H1 (cell line): ENCODE measurements at regions not wholly inside any gene's neighbourhood (a gene's known extent, or its start where the extent isn't known, plus 50 kb on each side); places are given as distances from the start of the nearest gene placed in this dataset.

ENCODE experiments used
- CTCF ChIA-PET: fragments of 300-600 bp; sonication (Branson Sonifier 250); formaldehyde crosslinking; loops from one replicate; lab custom pipeline; 2021; ENCODE audit not compliant: partially characterized antibody; lab: Charles Lee
- POLR2A ChIA-PET: fragments of 300-600 bp; sonication (Branson Sonifier 250); formaldehyde crosslinking; loops from one replicate; lab custom pipeline; 2021; ENCODE audit warnings: inconsistent platforms; ENCODE audit not compliant: partially characterized antibody; lab: Charles Lee
- DNase-seq, 2 experiments: peaks; one replicate each; pipeline versions ENCODE4 v3.0.0 to v3.0.0-alpha.2; 2010 to 2022; ENCODE audit warnings: low spot score in 2 of 2, low read depth in 1 of 2, mixed read lengths in 1 of 2
- FAIRE-seq: peaks from 2 replicates; lab custom pipeline; 2011; peaks lifted over from hg19 to GRCh38; lab: Jason Lieb, UNC
- H2AFZ ChIP-seq: 2 replicates; pipeline ENCODE4 v1.8.1; 2012; ENCODE audit warnings: low read length, inconsistent platforms
- H2AK5ac ChIP-seq: 2 replicates; pipeline ENCODE4 v1.6.1; 2013; ENCODE audit warnings: low read depth, low read length
- H2BK120ac ChIP-seq: replicated peaks from 2 replicates; pipeline ENCODE3; 2013; ENCODE audit warnings: low read depth, low read length, inconsistent platforms
- H2BK12ac ChIP-seq: 2 replicates; pipeline ENCODE4 v1.6.1; 2013; ENCODE audit warnings: low read depth, low read length
- H2BK15ac ChIP-seq: 2 replicates; pipeline ENCODE4 v1.6.1; 2013; ENCODE audit warnings: low read length
- H2BK20ac ChIP-seq: 2 replicates; pipeline ENCODE4 v1.6.1; 2013; ENCODE audit warnings: low read length
- H2BK5ac ChIP-seq: 2 replicates; pipeline ENCODE4 v1.6.1; 2013; ENCODE audit warnings: low read depth, low read length
- H3K14ac ChIP-seq: 2 replicates; pipeline ENCODE4 v1.6.1; 2013; ENCODE audit warnings: inconsistent platforms; ENCODE audit not compliant: insufficient read length
- H3K18ac ChIP-seq: 2 replicates; pipeline ENCODE4 v1.6.1; 2013; ENCODE audit warnings: low read length; ENCODE audit errors: extremely low read depth
- H3K23ac ChIP-seq: 2 replicates; pipeline ENCODE4 v1.6.1; 2013; ENCODE audit warnings: inconsistent platforms; ENCODE audit not compliant: insufficient read length
- H3K23me2 ChIP-seq: 2 replicates; pipeline ENCODE4 v1.6.1; 2013; ENCODE audit warnings: low read depth, low read length
- H3K27ac ChIP-seq: 2 replicates; pipeline ENCODE4 v1.6.1; 2011; ENCODE audit warnings: low read depth, low read length, inconsistent platforms
- H3K27me3 ChIP-seq, 4 experiments: replicated peaks in 1 of 4; 1 replicate in 1 of 4; 2 replicates in 3 of 4; pipeline versions ENCODE4 v1.6.1 to v1.8.1; 2011 to 2013; ENCODE audit warnings: low read length in 3 of 4, mild to moderate bottlenecking in 3 of 4, inconsistent platforms in 2 of 4, mixed read lengths in 2 of 4, moderate library complexity in 1 of 4; ENCODE audit not compliant: control insufficient read depth in 3 of 4, insufficient read depth in 3 of 4; ENCODE audit errors: extremely low read depth in 1 of 4
- H3K36me3 ChIP-seq, 4 experiments: 2 replicates each; pipeline versions ENCODE4 v1.6.1 to v1.8.1; 2011 to 2013; ENCODE audit warnings: mild to moderate bottlenecking in 4 of 4, low read length in 3 of 4, moderate library complexity in 2 of 4, control low read depth in 1 of 4, inconsistent platforms in 1 of 4; ENCODE audit not compliant: insufficient read depth in 4 of 4, control insufficient read depth in 2 of 4
- H3K4ac ChIP-seq: replicated peaks from 2 replicates; pipeline ENCODE3; 2013; ENCODE audit warnings: low read length, low read depth, mixed read lengths, inconsistent platforms; ENCODE audit not compliant: insufficient read length
- H3K4me1 ChIP-seq, 4 experiments: replicated peaks in 1 of 4; 1 replicate in 1 of 4; 2 replicates in 3 of 4; pipeline versions ENCODE4 v1.6.1 to v1.8.1; 2011 to 2013; ENCODE audit warnings: low read length in 3 of 4, inconsistent platforms in 2 of 4, mixed read lengths in 1 of 4; ENCODE audit not compliant: insufficient read depth in 4 of 4, control insufficient read depth in 3 of 4
- H3K4me2 ChIP-seq, 2 experiments: 2 replicates each; pipeline versions ENCODE4 v1.6.1 to v1.8.1; 2011 to 2013; ENCODE audit warnings: low read depth in 2 of 2, low read length in 2 of 2, control low read depth in 1 of 2, inconsistent platforms in 1 of 2, mild to moderate bottlenecking in 1 of 2; ENCODE audit not compliant: insufficient read depth in 1 of 2
- H3K4me3 ChIP-seq, 4 experiments: fragments of 200-600, 300-600 bp in 1 of 4; sonication (generic), shearing (Covaris generic), sonication (Bioruptor Twin) in 1 of 4; 2 replicates each; pipeline versions ENCODE4 v1.5.1 to v1.8.1; 2011 to 2016; ENCODE audit warnings: low read length in 4 of 4, low read depth in 3 of 4, control low read depth in 2 of 4, inconsistent platforms in 2 of 4, mild to moderate bottlenecking in 2 of 4, mixed read lengths in 1 of 4, moderate library complexity in 1 of 4; ENCODE audit not compliant: insufficient read depth in 2 of 4; ENCODE audit errors: extremely low read depth in 1 of 4
- H3K56ac ChIP-seq: replicated peaks from 2 replicates; pipeline ENCODE3; 2013; ENCODE audit warnings: low read depth, mild to moderate bottlenecking, mixed read lengths, low read length, inconsistent platforms; ENCODE audit not compliant: insufficient read length
- H3K79me1 ChIP-seq: 2 replicates; pipeline ENCODE4 v1.6.1; 2013; ENCODE audit warnings: low read depth, low read length, control low read depth
- H3K79me2 ChIP-seq, 2 experiments: 2 replicates each; pipeline versions ENCODE4 v1.6.1 to v1.8.1; 2012 to 2013; ENCODE audit warnings: low read length in 2 of 2, mild to moderate bottlenecking in 2 of 2, inconsistent platforms in 1 of 2; ENCODE audit not compliant: insufficient read depth in 2 of 2, control insufficient read depth in 1 of 2
- H3K9ac ChIP-seq, 4 experiments: replicated peaks in 1 of 4; 1 replicate in 1 of 4; 2 replicates in 3 of 4; pipeline versions ENCODE4 v1.6.1 to v1.8.1; 2011 to 2013; ENCODE audit warnings: low read depth in 3 of 4, low read length in 3 of 4, control low read depth in 2 of 4, mild to moderate bottlenecking in 2 of 4, moderate library complexity in 2 of 4, inconsistent platforms in 1 of 4; ENCODE audit errors: extremely low read depth in 1 of 4
- H3K9me3 ChIP-seq, 2 experiments: 2 replicates each; pipeline versions ENCODE4 v1.6.1 to v1.8.1; 2012 to 2013; ENCODE audit warnings: mild to moderate bottlenecking in 2 of 2, moderate library complexity in 2 of 2, control low read depth in 1 of 2, inconsistent platforms in 1 of 2, low read depth in 1 of 2, low read length in 1 of 2, mixed read lengths in 1 of 2; ENCODE audit not compliant: insufficient read depth in 2 of 2
- H4K20me1 ChIP-seq, 2 experiments: replicated peaks in 1 of 2; 2 replicates each; pipeline versions ENCODE3 to v1.8.1; 2011 to 2013; ENCODE audit warnings: inconsistent platforms in 2 of 2, low read length in 2 of 2, mild to moderate bottlenecking in 1 of 2; ENCODE audit not compliant: insufficient read depth in 2 of 2, control insufficient read depth in 1 of 2
- H4K5ac ChIP-seq: 2 replicates; pipeline ENCODE4 v1.6.1; 2013; ENCODE audit warnings: low read length, low read depth, mixed read lengths, inconsistent platforms; ENCODE audit not compliant: insufficient read length
- H4K8ac ChIP-seq: 2 replicates; pipeline ENCODE4 v1.8.0; 2013; ENCODE audit warnings: mild to moderate bottlenecking, moderate library complexity, low read length, inconsistent platforms; ENCODE audit not compliant: insufficient read depth; ENCODE audit errors: extremely low read depth
- H4K91ac ChIP-seq: replicated peaks from 2 replicates; pipeline ENCODE3; 2013; ENCODE audit warnings: low read length, mixed read lengths, inconsistent platforms; ENCODE audit not compliant: insufficient read length
- BCL11A ChIP-seq, 2 experiments: IDR thresholded peaks; one replicate each; pipeline ENCODE4 v1.6.1; 2011; ENCODE audit warnings: low read depth in 2 of 2, low read length in 2 of 2, mild to moderate bottlenecking in 2 of 2
- CREB1 ChIP-seq: IDR thresholded peaks from 2 replicates; pipeline ENCODE4 v1.6.1; 2012; ENCODE audit warnings: inconsistent platforms
- CTBP2 ChIP-seq: IDR thresholded peaks from 2 replicates; pipeline ENCODE4 v1.7.0; 2011; ENCODE audit warnings: borderline replicate concordance, mild to moderate bottlenecking, moderate library complexity, mixed read lengths, low read length; ENCODE audit not compliant: insufficient read depth, insufficient read length
- CTCF ChIP-seq, 3 experiments: IDR thresholded peaks; 1 replicate in 2 of 3; 2 replicates in 1 of 3; pipeline versions ENCODE4 v1.5.1 to v1.6.1; 2011; ENCODE audit warnings: low read length in 3 of 3, mild to moderate bottlenecking in 3 of 3, inconsistent platforms in 2 of 3, low read depth in 1 of 3, moderate library complexity in 1 of 3; ENCODE audit not compliant: insufficient read depth in 1 of 3; ENCODE audit errors: control extremely low read depth in 1 of 3
- EZH2 ChIP-seq: fragments of 200-600 bp; sonication (generic); IDR thresholded peaks from 2 replicates; pipeline ENCODE4 v1.7.1; 2012; ENCODE audit warnings: low read depth, mild to moderate bottlenecking, moderate library complexity, low read length, inconsistent platforms; ENCODE audit not compliant: severe bottlenecking
- FOSL1 ChIP-seq: IDR thresholded peaks from 2 replicates; pipeline ENCODE4 v1.6.1; 2011; ENCODE audit warnings: mild to moderate bottlenecking, low read depth, low read length, moderate library complexity; ENCODE audit not compliant: insufficient read depth
- JUND ChIP-seq: IDR thresholded peaks from 2 replicates; pipeline ENCODE4 v1.6.1; 2011; ENCODE audit warnings: mild to moderate bottlenecking, improper control_type of control experiment, low read length
- NRF1 ChIP-seq: IDR thresholded peaks from 2 replicates; pipeline ENCODE4 v1.6.1; 2011; ENCODE audit warnings: mild to moderate bottlenecking, low read depth, low read length, improper control_type of control experiment
- POLR2A ChIP-seq, 2 experiments: IDR thresholded peaks; 1 replicate in 1 of 2; 2 replicates in 1 of 2; pipeline ENCODE4 v1.6.1; 2011; ENCODE audit warnings: low read depth in 2 of 2, low read length in 2 of 2, mild to moderate bottlenecking in 2 of 2; ENCODE audit errors: control extremely low read depth in 1 of 2
- POU5F1 ChIP-seq: IDR thresholded peaks from 2 replicates; pipeline ENCODE4 v1.6.1; 2011; ENCODE audit warnings: low read depth, mild to moderate bottlenecking, low read length, moderate library complexity
- RBBP5 ChIP-seq: IDR thresholded peaks from 2 replicates; pipeline ENCODE4 v1.7.1; 2012; ENCODE audit warnings: low read depth, mild to moderate bottlenecking, inconsistent platforms, low read length, moderate library complexity, borderline replicate concordance
- SRF ChIP-seq: IDR thresholded peaks from 2 replicates; pipeline ENCODE4 v1.6.1; 2011; ENCODE audit warnings: mild to moderate bottlenecking, low read depth, low read length, moderate library complexity
- TCF12 ChIP-seq: IDR thresholded peaks from 2 replicates; pipeline ENCODE4 v1.6.1; 2011; ENCODE audit warnings: low read depth, mild to moderate bottlenecking, low read length
- WGBS, 2 experiments: shearing (Covaris generic) in 1 of 2; methylation state at CpG; one replicate each; pipeline versions ENCODE4 v1.1.6 to v1.1.7; 2013 to 2015; ENCODE audit warnings: low lambda C conversion rate in 2 of 2, mixed read lengths in 2 of 2, inconsistent platforms in 1 of 2, low coverage in 1 of 2, missing lambda C conversion rate in 1 of 2; ENCODE audit not compliant: insufficient replicate concordance in 2 of 2, insufficient coverage in 1 of 2, insufficient read length in 1 of 2; ENCODE audit errors: extremely low coverage in 1 of 2, missing lambda C conversion rate in 1 of 2; 5-methylcytosine and 5-hydroxymethylcytosine counted together

- FAIRE-seq, result no peak
- Histone ChIP-seq H4K20me1 (no peaks in the 10 kb centered on the region), H3K14ac (no peak overlapping the region), H3K27me3 (no peaks in the 10 kb centered on the region), H3K36me3 (no peaks in the 10 kb centered on the region), H2BK5ac (no peak overlapping the region), H3K4ac (no peak overlapping the region), H3K18ac (no peak overlapping the region), H3K23me2 (no peaks in the 10 kb centered on the region), H3K4me1 (no peaks in the 10 kb centered on the region), H4K8ac (no peak overlapping the region), H3K27ac (no peak overlapping the region), H3K4me2 (no peak overlapping the region), H2AK5ac (no peak overlapping the region), H4K5ac (no peak overlapping the region), H3K9me3 (no peaks in the 10 kb centered on the region), H3K79me1 (no peaks in the 10 kb centered on the region), H3K4me3 (no peak overlapping the region), H2BK120ac (no peak overlapping the region), H2BK12ac (no peak overlapping the region), H3K79me2 (no peaks in the 10 kb centered on the region), H2BK20ac (no peak overlapping the region), H3K56ac (no peak overlapping the region), H3K9ac (no peak overlapping the region), H2BK15ac (no peak overlapping the region), H2AFZ (no peak overlapping the region), H3K23ac (no peak overlapping the region), H4K91ac (no peak overlapping the region)
- WGBS, 2 experiments, result 89% methylated on average over 2 of the region's 2 CpGs; no CpG with 5 or more reads in 1 of the 2 experiments
- DNase-seq, result no peak
- POLR2A ChIA-PET, result no interaction called here
- CTCF ChIA-PET, result interaction anchor here (1.0 kb wide), 1 partner anchor 11 kb away, joined by 5 read pairs; no protein-coding TSS in a partner anchor
- TF ChIP-seq EZH2 (no peak), CREB1 (no peak), RBBP5 (no peak), JUND (no peak), NRF1 (no peak), CTBP2 (no peak), TCF12 (no peak), POLR2A (IDR thresholded peaks at IDR 0.05; ENCODE audit: control extremely low read depth in 1 of 2, low read depth in 2 of 2, low read length in 2 of 2) (no peak), SRF (no peak), POU5F1 (no peak), CTCF (IDR thresholded peaks at IDR 0.05; ENCODE audit: control extremely low read depth in 1 of 3, insufficient read depth in 1 of 3, low read depth in 1 of 3, low read length in 3 of 3) (no peak), FOSL1 (no peak), BCL11A (IDR thresholded peaks at IDR 0.05; ENCODE audit: low read depth in 2 of 2, low read length in 2 of 2) (no peak)
These were observed 83.3 kb downstream of the C4orf33 start for GRCh38 chr4:129179276-129179675.
